ENCODE measurements at regions not wholly inside any gene's neighbourhood (a gene's known extent, or its start where the extent isn't known, plus 50 kb on each side); places are given as distances from the start of the nearest gene placed in this dataset.
A peak's percentile ranks its signal among the peaks of the same experiment; 100 is the strongest.

DNA sequence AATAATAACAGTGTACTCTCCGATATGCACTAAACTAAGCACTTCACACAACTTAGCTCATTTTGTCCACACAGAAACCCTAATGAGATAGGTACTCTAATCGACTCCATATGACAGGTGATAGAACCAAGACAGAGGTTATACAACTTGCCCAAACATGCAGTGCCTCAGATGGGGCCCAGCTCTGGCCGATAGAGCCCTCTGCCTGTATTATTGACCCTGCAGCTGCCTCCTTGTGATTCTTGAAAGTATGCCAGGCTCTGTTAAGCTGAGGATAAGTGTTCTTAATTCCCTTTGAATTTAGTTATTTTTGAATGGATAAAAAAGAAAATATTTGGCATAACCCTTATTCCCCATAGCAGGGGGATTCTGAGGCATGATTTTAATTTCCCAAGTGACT is 78.5 kb downstream of the HMHB1 start:
- Histone ChIP-seq H2AFZ (ENCODE audit: low read length) (no peak overlapping the region), H2BK12ac (ENCODE audit: insufficient read length, low read depth, low read length) (no peak overlapping the region)
- WGBS (ENCODE audit: extremely low coverage, insufficient read length, low lambda C conversion rate), result no CpG with 5 or more reads among the region's 3 CpGs

More for the DNA sequence above, 78.5 kb downstream of the HMHB1 start:
- DNase-seq, result no peak
- Histone ChIP-seq H3K18ac (ENCODE audit: insufficient read length, low read depth, low read length) (no peak overlapping the region), H4K91ac (ENCODE audit: insufficient read length, low read depth, low read length) (no peak overlapping the region), H2AK5ac (ENCODE audit: insufficient read length, low read length) (no peak overlapping the region), H2BK120ac (ENCODE audit: low read depth, low read length, poor library complexity, severe bottlenecking) (no peak overlapping the region), H3T11ph (ENCODE audit: low read length) (no peak overlapping the region), H3K9me3 (ENCODE audit: control insufficient read depth, low read depth, low read length) (no peaks in the 10 kb centered on the region), H3K27me3 (ENCODE audit: insufficient read depth, low read length) (no peaks in the 10 kb centered on the region), H2BK15ac (ENCODE audit: low read depth, low read length) (no peak overlapping the region), H3K56ac (ENCODE audit: insufficient read length, low read depth, low read length) (no peak overlapping the region), H4K8ac (replicated peaks; ENCODE audit: insufficient read length, low read depth, low read length) (no peak overlapping the region), H3K4ac (ENCODE audit: low read depth, low read length) (no peak overlapping the region), H3K4me2 (ENCODE audit: insufficient read depth, insufficient read length, low read length) (no peak overlapping the region), H3K4me1 (ENCODE audit: insufficient read depth, low read length) (no peaks in the 10 kb centered on the region), H4K5ac (ENCODE audit: insufficient read length, low read depth, low read length) (no peak overlapping the region), H3K9ac (ENCODE audit: extremely low read depth, insufficient read length, low read length) (no peak overlapping the region), H3K14ac (ENCODE audit: insufficient read depth, low read length) (no peak overlapping the region), H2BK5ac (ENCODE audit: insufficient read length, low read length) (no peak overlapping the region), H3K23ac (ENCODE audit: insufficient read length, low read depth, low read length) (no peak overlapping the region), H3K79me2 (ENCODE audit: insufficient read depth, low read length) (no peaks in the 10 kb centered on the region), H2BK20ac (ENCODE audit: low read depth, low read length, poor library complexity, severe bottlenecking) (no peak overlapping the region), H3K27ac (ENCODE audit: insufficient read length, low read depth, low read length) (no peak overlapping the region), H3K79me1 (ENCODE audit: insufficient read depth, low read depth, low read length, poor library complexity, severe bottlenecking) (no peaks in the 10 kb centered on the region), H4K20me1 (ENCODE audit: control insufficient read depth, insufficient read depth, insufficient read length) (no peaks in the 10 kb centered on the region), H3K23me2 (ENCODE audit: insufficient read length, low read depth, low read length, poor library complexity, severe bottlenecking) (no peaks in the 10 kb centered on the region)
- Mint-ChIP-seq H3K27me3 (ENCODE audit: low read depth) (no peaks in the 10 kb centered on the region), H3K27ac (peak overlapping the region in 1 of 3 experiments; percentile 12; a peak in 1 of 7 replicates), H3K4me1 (peaks cover 15% of the 10 kb centered on the region in 2 experiments; a peak in 3 of 4 replicates), H3K4me3 (no peak overlapping the region), H3K9me3 (no peaks in the 10 kb centered on the region), H3K36me3 (ENCODE audit: insufficient read depth in 1 of 3, low read depth in 3 of 3) (no peaks in the 10 kb centered on the region)
- TF ChIP-seq, protein P1, sequence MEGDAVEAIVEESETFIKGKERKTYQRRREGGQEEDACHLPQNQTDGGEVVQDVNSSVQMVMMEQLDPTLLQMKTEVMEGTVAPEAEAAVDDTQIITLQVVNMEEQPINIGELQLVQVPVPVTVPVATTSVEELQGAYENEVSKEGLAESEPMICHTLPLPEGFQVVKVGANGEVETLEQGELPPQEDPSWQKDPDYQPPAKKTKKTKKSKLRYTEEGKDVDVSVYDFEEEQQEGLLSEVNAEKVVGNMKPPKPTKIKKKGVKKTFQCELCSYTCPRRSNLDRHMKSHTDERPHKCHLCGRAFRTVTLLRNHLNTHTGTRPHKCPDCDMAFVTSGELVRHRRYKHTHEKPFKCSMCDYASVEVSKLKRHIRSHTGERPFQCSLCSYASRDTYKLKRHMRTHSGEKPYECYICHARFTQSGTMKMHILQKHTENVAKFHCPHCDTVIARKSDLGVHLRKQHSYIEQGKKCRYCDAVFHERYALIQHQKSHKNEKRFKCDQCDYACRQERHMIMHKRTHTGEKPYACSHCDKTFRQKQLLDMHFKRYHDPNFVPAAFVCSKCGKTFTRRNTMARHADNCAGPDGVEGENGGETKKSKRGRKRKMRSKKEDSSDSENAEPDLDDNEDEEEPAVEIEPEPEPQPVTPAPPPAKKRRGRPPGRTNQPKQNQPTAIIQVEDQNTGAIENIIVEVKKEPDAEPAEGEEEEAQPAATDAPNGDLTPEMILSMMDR (conservative IDR thresholded peaks at IDR 0.05), result no peak
